GM19023 (cell line): ENCODE measurements at regions not wholly inside any gene's neighbourhood (a gene's known extent, or its start where the extent isn't known, plus 50 kb on each side); places are given as distances from the start of the nearest gene placed in this dataset.

ENCODE experiments used
- ATAC-seq: cut with Tn5 transposase; IDR thresholded peaks from one replicate; pipeline ENCODE4 v1.9.1; 2021; ENCODE audit warnings: mild to moderate bottlenecking, moderate library complexity; ENCODE audit not compliant: unreplicated experiment

DNA sequence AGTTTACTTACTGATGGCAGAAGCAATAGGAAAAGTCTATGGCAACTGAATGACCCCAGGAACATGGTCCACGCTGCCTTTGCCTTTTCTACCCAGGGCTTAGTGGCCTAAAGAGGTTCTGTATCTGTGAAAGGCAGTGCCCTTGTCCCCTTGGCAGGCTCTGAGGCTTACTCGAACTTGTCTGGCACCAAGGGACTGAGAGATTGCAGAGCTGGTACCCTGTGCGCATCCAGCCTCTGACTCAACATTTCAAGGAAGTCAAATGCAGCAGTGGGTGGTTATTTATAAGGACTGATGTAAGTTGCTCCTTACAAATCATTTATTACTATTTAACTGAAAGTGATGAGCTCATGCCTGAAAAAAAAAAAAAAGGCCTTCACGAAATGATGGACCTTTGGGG is 299.9 kb upstream of the MYOCD start:
- ATAC-seq = no peak

GRCh38 chr17:12369065-12369464 is 296.6 kb upstream of the MYOCD start:
- ATAC-seq = no peak

GRCh38 chr17:12376276-12376675 is 289.4 kb upstream of the MYOCD start:
- no peak for ATAC-seq

- no peak for ATAC-seq
These were observed 279.5 kb upstream of the MYOCD start for GRCh38 chr17:12386225-12386624.

DNA sequence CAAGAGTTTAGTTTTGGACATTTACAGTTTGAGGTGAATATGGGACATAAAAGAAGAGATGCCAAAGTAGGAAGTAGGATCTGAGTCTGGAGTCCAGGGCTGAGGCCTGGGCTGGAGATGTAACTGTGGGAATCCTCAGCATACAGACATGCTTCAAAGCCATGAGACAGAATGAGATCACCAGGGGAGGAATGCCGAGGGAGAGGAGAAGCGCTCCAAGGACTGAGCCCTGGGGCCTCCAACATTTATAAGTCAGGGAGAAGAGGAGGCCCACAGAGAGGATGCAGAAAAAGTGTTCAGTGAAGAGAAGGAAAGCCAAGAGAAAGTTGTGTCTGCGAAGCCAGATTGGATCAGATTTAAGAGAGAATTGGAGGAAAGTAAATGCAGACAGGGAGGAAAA is 277.5 kb upstream of the MYOCD start:
- no peak for ATAC-seq

GRCh38 chr17:12389421-12389820 is 276.3 kb upstream of the MYOCD start:
- no peak for ATAC-seq

DNA sequence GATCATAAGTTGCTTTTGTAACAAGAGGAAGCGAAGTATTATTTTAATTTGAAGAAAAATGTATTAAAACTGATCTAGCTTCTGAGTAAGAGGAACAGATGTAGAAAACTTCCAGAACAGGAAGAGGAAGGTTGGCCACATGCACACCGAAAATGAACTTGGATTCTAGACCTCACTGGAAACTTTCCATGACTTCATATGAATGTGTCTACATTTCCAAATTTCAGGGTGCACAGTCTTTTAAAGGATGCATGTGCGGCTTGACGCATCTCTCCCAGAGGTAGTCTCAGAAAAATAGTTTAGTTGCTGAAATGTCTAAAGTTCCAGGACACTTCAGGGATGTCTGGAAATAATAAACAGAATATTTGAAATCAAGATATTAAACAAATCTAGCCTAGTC is 275.1 kb upstream of the MYOCD start:
- ATAC-seq = no peak

DNA sequence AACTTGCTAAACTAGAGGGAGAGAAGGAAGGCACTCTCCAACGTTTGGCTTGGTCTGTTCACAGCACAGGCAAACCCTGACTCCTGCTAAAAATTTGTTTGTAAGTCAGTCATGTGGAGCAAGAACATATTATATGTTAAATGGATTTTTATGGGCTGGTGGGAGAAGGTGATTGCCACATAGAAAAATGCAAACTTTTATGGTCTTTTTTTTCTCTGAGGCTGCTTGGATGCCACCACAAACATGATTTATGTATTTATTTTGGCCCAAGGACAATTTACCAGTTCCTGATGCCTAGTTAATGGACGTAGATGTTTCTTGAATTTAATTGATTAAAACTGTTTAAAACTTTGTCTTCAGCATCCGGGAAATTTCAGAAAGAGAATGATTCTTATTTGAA is 274.2 kb upstream of the MYOCD start:
- ATAC-seq = no peak

GRCh38 chr17:12395733-12396354 is 269.8 kb upstream of the MYOCD start:
- ATAC-seq = no peak

- no peak for ATAC-seq
These were observed 267.1 kb upstream of the MYOCD start for GRCh38 chr17:12398441-12399051.

GRCh38 chr17:12402963-12403622 is 262.6 kb upstream of the MYOCD start:
- no peak for ATAC-seq

GRCh38 chr17:12403881-12404398 is 261.8 kb upstream of the MYOCD start:
- ATAC-seq = no peak

GRCh38 chr17:12406623-12407215 is 259.0 kb upstream of the MYOCD start:
- no peak for ATAC-seq

DNA sequence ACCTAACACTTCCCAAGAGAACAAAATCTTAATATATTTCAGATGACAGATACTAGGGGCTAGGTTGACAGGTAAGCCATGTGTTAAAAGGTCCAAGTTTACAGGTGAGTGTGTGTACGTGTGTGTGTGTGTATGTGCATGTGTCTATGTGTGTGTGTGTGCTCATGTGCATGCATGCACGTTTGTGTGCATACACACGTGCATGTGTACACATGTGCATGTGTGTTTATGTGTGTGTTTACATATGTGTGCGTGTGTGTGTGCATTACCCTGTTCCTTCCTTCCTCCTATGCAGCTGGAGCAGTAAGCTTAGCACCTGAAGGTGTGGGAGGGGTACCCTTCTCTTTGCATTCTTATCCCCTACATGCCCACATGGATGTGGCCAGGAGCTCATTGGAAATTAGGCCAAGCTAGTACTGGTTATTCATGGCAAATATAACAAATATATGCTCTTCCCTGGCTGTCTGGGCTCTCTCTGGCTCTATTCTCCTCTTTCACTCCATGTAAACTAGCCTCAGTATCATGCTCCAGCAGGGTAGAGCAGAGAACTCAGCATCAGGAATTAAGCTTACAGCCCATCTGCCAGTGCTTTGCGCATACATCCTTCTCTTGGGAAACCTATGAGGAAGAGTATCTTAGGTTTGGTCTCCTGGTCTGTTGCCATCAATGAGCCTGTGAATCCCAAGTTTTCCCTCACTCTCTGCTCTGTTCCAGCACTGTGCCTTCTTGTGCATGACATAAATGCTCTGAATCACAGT is 258.0 kb upstream of the MYOCD start:
- ATAC-seq = no peak

DNA sequence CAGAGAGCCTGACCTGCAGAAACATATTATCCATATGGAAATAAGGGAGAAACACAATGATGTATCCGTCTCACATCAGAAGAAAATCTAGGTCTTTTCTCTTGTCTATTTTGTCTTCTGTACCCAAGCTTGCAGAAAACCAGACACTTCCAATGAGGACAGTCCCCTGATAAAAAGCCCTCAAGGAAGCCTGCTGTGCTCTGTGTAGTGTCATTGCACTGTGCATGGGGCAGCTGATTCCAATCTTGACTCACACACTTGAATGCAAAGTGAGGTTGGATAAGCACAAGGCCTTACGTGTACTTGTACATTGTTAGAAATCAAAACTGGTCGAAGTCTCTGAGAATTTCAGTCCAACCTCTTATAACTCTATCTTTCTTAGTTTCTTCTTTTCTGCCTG is 256.6 kb upstream of the MYOCD start:
- ATAC-seq = no peak

- ATAC-seq = no peak
These were observed 255.0 kb upstream of the MYOCD start for GRCh38 chr17:12410717-12411116.

- no peak for ATAC-seq
These were observed 250.7 kb upstream of the MYOCD start for GRCh38 chr17:12415031-12415430.

- ATAC-seq = no peak
These were observed 244.6 kb upstream of the MYOCD start for GRCh38 chr17:12421077-12421476.

- ATAC-seq = peak; percentile 90
These were observed 243.9 kb upstream of the MYOCD start for GRCh38 chr17:12421646-12422306.

- no peak for ATAC-seq
These were observed 243.0 kb upstream of the MYOCD start for GRCh38 chr17:12422651-12423050.

- no peak for ATAC-seq
These were observed 242.4 kb upstream of the MYOCD start for GRCh38 chr17:12423337-12423736.
